Left kidney (tissue), 1 donor: ENCODE measurements at regions not wholly inside any gene's neighbourhood (a gene's known extent, or its start where the extent isn't known, plus 50 kb on each side); places are given as distances from the start of the nearest gene placed in this dataset.
"Not testable (repeated sequence)": the region's sequence is repeated elsewhere in the genome, so short reads cannot be mapped to it uniquely, and the experiment has no call there.

Source experiments
- DNase-seq: peaks from one replicate; pipeline ENCODE4 v3.0.0-alpha.2; 2013

DNA sequence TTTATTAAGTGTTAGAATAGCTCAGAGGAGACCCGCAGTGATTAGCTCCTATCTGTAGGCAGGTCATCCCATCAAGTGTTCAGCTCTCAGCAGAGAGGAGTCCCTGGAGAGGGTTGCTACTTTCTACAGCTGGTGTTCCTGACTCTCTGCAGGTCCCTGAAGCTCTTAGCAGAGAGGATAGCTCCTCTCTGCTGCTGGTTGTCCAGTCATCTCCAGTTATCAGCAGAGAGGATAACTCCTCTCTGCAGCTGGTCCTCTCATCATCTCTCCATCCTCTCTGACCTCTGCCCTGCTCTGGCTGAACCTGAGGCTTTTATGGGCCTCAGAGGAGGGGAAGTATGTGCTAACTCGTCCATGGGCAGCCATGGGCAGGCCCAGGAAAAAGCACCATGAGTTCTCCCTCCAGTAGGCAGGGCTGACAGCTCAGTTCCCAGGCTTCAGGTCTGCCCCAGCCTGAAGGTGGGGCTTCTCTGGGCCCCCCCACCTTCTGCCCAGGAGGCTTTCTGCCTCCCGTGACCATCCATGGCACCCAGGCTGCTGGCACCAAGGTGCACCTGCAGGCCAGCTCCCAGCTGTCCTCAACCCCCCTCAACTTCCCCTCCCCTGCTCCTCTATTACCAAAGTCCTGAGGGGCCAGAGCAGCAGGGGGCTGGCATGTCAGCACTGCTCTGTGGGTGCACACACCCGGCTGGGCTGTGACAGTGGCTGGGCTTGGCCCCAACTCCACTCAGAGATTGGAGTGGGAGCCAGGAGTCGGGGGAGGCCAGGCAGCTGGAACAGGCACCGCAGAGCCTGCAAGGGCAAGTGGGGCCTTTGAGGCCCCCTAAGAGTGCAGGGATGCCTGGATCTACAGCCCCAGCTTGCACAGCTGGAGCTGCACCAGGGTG, 98.9 kb upstream of the FRMD4B start:
- DNase-seq, result no peak

DNA sequence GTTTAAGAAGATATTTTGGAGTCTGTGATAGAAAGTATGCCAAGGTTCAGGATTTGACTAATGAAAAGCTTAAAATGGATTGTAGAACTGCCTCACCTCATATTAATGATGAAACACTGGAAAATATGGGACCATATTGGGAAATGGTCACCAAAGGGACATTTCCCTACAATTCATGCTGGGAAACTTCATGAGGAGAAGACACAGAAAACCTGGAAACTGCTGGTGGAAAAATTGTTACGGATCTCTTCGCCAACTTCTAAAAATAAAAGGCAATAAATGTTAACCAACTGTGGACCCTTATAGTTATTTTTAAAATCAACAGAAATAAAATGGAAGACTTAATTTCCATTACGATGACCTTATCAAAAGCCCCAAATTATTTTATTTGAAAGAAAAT, 97.6 kb upstream of the FRMD4B start:
- DNase-seq, result no peak

DNA sequence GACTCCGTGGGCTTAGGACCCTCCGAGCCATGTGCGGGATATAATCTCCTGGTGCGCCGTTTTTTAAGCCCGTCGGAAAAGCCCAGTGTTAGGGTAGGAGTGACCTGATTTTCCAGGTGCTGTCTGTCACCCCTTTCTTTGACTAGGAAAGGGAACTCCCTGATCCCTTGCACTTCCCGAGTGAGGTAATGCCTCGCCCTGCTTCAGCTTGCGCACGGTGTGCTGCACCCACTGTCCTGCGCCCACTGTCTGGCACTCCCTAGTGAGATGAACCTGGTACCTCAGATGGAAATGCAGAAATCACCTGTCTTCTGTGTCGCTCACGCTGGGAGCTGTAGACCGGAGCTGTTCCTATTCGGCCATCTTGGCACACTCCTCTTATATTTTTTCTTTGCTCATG, 95.1 kb upstream of the FRMD4B start:
- DNase-seq, result not testable (repeated sequence)

DNA sequence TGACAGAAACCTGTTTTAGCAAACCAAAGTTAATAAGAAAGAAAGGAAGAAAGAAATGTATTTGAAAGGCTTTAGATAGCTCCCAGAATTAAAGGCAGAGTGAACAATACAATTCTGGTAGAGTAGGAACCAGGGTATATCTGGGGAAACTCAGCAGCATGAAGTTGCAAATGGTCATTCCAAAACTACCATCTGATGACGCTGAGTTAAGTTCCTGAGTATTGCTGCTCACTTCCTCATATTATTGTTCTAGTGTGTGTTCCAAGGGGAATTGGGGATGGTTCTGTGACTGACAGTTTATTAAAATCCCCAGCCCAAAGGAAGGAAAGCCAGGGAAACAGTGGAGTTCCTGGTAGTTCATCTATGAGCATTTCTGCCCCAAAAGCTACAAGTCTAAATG, 88.3 kb upstream of the FRMD4B start:
- no peak for DNase-seq

DNA sequence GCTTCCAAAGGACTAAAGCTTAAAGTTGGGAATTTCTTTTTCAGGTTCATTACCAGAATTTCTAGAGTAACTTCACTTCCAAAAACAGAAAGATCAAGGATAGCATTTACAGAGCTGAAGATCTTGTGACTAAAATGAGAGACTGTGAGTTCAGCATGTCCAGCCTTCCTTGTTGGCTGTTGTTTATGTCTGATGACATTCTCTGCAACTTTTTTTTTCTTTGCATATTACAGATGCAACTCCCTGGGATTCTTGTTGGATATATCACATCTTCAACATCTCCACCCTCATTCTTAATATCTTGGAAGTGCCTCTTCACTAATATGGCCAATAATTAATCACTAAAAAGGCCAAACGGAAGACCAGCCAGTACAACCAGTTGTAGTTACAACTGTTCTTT, 86.2 kb upstream of the FRMD4B start:
- no peak for DNase-seq

DNA sequence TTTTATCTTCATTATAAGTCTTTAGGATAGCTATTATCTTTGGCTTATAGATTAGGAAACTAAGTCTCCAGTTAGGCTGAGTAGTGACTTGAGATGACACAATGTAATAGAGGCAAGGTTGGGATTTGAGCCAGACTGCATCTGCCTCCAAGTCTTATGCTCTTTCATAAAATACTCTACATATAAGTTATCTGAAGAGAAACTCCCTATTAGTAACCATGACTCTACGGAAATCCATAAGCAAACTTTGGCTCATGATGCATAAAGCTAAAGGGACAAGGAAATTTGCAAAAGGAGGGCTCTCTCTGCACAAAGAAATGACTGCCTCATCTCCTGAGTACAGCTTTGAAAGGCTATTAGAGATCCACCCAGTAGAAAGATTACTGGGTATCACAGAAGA, 77.6 kb upstream of the FRMD4B start:
- no peak for DNase-seq

DNA sequence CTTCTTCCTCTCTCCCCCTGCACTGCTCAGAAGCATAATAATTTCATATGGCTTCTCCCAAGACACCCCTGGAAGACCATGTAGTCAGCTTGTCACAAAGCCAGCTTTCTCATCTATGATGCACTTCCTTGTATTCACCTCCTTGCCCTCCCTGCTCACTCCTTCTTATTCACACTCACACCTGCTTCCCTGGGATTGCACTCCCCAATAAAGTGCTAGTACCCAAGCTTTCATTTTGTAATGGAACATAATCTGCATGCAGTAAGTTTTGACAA, 76.9 kb upstream of the FRMD4B start:
- no peak for DNase-seq

DNA sequence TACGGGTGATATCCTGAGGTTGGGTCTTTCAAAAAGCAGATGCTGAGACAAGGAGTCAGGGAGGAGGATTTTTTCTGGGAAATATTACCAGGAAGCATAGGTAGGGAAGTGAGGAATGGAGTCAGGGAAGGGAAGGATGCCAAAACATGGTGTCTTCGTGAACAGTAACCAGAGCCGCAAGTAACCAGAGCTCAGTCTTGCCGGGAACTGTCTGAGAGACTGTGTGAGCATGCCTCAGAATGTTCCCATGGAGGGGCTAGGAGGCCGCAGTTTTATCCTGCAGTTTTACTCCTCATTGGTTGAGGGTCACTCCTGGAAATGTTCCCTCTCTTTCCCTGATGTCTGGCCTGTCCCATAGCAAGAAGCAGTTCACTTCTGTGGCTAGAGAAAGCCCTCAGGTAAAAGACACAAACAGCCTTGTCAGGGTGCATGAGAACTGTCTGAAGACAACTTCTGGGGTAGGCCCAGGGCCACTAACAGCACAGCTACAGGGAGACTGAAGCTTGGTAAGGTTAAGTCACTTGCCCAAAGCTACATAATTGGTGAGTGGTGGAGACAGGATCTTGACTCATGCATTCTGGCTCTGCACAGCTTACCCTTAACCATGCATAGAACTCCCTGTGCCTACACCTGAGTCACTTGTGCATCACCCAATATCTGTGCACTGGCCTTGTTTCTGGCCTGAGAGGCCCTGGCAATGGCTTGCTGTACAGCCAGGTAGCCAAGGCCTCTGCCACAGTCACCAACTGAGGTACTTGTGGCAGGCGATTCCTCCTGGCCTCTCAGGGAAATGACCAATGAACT, 76.3 kb upstream of the FRMD4B start:
- no peak for DNase-seq

DNA sequence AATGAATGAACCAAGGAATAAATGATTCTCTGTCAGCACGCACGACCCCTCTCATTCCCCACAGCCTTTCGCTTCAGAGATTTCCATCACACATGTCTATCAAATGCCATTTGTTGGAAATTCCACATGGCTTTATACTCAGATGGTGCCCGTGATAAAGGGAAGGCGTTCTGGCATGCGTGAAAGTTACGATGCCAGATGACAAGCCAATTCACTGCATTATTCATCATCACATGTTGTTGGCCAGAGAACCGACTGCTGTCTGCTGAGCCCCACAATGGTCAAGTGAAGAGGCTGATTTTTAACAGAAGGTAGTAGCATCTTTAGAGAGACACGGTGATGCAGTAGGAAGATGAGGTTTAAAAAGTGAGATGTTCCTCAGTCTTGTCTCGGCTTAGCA, 74.1 kb upstream of the FRMD4B start:
- DNase-seq, result no peak

DNA sequence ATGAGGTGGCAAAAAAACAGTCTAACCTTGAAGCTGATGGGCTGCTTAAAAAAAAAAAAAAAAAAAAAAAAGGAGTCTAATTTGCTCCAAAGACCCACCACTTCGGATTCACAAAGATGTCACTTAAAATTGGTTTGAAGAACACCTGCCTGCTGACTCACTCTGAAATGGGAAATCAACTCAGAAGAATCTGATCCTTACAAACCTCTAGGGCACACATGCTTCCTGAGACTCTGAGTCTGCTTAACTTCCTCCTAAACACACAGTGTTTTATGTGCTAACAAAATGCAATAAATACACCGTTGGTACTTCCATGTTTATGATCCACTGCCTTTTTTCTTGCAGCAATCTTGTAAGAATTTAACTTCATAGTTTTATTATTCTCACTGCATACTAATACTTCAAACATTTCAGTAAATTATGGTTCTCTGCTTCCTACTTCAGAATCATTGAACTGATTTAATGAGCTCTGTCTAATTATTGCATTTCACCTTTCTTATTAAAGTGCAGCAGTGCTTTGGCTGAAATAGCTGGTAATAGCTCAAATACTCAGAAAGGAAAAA, 73.0 kb upstream of the FRMD4B start:
- no peak for DNase-seq

DNA sequence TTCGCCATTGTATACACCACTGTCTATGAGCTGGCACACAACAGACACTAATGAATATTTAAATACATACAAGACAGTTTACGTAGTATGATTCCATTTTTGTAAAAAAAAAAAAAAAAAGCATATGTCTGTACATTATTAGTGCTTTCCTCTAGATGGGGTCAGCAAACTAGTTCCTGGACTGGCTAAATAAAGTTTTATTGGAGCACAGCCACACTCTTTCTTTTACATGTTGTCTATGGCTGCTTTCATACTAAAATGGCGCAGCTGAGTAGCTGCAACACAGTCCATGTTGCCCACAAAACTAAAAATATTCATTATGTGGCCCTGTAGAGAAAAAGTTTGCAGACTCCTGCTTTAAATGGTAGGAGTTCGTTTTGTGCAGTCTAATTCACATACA, 70.7 kb upstream of the FRMD4B start:
- no peak for DNase-seq

DNA sequence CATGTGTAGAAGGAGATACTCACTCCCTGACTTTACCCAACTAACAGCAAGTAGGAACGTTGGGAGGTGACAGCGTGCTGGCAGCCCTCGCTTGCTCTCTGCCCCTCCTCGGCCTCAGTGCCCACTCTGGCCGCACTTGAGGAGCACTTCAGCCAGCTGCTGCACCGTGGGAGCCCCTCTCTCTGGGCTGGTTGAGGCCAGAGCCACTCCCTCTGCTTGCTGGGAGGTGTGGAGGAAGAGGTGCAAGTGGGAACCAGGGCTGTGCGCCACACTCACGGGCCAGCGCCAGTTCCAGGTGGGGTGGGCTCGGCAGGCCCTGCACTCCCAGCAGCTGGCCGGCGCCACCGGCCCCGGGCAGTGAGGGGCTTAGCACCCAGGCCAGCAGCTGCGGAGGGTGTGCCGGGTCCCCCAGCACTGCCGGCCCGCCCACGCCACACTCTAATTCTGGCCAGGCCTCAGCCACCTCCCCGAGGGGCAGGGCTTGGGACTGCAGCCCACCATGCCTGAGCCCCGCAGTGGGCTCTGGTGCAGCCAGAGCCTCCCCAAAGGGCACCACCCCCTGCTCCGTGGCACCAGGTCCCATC, 68.4 kb upstream of the FRMD4B start:
- DNase-seq, result no peak

DNA sequence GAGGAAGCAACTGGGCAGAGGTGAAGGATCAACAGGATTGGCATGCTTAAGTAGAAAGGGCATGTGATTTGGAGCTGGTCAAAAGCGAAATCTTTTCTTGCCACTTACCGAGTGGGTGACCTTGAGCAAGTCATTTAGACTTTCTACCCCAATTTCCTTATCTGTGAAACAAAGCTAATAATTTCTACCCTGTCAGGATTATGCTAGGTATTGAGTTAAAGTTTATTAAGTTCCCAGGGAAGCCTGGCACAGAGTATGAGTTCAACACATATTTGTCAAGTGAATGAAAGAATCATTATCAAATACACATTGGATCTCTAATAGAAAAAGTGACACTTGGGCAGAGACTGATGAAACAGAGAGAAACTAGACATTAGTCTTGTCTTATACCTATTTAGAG, 66.4 kb upstream of the FRMD4B start:
- no peak for DNase-seq

DNA sequence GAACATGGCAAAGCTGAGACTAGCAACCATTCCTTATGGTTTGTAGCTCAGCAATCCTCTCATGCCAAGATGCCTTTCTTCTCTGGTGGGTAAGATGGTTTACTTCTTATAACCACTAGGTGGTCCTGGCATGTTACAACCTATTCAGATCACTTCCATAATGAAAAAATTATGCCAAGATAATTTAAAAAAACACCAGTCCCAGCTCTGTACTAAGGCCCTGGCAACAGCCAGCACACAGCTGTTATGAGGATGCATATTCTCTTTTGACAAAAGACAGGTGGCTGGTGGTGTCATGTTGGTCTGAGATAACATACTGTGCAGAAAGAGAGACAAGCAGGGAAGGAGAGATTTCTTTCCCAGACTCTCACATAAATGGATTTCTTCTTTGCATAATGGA, 65.7 kb upstream of the FRMD4B start:
- DNase-seq, result no peak

DNA sequence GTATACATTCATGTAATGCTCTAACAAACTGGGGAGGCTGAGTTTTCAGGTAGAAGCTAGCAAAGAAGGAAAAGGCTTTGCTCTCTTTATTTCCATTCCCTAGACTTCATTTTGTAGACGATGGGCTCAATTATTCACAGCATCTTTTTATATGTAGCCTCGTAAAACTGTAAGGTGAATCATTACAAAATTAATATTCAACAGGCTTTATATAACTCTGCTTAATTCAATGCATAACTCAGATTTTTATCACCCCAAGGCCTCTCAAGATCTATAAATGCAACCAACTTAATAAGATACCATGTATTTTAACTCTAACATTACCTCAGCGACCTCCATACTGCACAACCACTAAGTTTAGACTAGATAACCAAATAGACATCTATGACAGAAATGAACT, 63.0 kb upstream of the FRMD4B start:
- no peak for DNase-seq

DNA sequence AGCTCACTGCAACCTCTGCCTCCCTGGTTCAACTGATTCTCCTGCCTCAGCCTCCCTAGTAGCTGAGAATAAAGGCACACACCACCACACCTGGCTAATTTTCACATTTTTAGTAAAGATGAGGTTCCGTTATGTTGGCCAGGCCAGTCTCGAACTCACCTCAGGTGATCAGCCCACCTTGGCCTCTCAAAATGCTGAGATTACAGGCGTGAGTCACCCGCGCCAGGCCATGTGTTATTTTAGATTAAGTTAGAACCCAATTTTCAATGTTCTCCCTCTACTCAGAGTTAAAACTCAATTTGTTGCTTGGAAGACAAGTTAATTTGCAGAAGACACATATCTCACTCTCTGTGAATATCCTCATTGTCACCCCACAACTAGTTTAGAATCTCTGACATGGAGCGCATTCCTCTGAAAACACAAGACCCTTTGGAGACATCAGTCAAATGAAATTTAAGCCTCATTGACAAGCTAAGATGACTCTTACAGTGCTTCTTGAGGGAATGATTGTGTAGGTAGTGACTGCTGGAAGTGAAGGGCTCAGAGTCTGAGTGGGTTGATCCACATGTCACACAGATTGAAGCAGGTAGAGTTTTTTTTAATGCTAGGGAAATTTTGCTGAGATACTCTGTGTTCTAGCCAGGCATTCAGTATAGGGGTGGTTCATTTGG, 60.6 kb upstream of the FRMD4B start:
- no peak for DNase-seq

DNA sequence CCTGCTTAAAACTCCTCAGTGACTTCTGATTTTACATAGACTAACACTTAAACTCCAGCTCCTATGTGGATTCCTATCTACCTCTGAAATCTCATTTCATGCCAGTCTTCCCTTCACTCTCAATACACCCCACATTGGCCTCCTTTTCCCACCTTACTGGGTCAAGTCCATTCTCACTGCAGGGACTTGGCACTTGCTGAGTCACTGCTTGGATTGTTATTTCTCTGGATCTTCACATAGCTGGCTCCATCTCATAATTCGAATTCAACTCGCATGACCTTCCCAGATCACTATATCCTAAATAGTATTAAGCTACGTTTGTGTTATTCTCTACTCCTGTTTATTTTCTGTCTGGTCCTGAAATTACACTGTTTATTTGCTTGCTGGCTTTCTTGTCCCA, 59.6 kb upstream of the FRMD4B start:
- DNase-seq, result no peak

DNA sequence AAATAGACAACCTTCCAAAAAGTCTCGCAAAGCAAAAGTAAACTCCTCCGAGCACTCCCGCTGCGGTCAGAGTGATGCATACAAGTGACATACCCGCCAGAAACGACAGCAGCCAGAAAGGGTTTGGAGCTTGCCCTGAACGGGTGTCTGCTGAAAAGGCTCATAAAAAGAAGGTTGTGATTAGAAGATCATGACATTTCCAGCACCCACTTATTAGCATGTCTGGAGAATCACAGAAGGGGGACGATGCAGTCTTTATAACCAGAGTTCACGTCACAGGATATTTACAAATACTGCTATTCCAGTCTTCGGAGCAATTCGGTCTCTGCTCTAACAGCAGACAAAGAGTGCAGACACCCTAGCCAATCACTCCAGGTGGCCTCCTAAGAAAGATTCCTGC, 59.1 kb upstream of the FRMD4B start:
- DNase-seq, result no peak

DNA sequence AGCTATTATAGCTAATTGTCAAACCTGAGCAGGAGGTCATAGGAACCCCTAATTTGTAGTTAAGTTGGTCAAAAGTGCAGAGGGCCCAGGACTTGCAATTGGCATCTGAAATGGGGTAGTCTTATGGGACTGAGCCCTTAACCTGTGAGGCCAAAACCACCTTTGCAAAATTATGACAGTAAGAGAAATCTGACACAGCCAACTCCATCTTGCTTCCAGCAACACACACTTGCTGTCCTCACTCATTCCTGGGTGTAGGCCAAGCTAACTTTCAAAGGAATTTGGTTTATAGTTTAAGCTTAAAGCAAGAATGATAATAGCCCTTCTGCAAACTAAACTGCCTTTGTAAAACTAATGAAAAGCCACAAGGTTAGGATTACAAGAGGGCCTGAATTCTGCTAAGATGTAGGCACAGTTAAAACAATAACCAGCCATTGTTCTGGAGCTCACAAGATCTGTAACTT, 57.6 kb upstream of the FRMD4B start:
- DNase-seq, result no peak

DNA sequence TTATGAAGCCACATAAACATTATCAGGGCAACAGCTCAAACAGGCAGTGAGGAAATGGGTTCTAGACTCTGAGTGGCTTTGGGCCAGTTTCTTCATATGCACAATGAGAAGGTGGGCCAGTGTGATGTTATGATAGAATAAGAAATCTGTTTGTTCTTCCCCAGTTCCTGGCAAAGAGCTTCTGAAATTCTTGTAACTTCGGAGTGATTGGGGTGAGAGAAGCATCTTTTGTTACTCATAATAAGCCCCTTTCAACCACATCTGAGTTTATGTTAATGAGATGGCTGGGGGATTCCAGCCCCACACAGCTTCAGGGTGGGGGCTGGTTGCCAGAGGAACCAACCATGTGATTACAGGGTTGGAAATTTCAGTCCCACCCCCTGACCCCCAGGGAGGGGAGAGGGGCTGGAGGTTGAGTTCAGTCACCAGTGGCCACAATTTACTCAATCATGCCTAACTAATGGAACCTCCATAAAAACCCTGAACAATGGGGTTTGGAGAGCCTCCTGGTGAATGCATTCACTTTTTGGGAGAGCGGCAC, 57.0 kb upstream of the FRMD4B start:
- no peak for DNase-seq

DNA sequence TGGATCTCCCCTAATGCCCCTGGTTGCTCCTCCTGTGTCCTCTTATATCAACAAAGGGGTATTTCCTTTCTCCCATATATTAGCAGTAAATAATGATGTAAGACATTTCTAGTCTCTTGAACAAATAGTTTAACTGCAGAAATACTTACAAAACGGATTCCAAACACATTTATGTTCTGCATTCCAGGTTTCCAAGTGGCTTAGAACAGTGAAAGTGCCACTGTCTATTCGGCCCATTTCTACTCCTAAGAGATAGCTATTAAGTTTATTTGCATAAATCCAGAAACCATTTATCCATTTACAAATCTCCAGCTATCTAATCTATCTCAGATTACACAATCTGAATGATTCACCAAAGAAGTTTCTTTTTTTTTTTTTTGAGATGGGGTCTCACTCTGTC, 55.8 kb upstream of the FRMD4B start:
- DNase-seq, result no peak

DNA sequence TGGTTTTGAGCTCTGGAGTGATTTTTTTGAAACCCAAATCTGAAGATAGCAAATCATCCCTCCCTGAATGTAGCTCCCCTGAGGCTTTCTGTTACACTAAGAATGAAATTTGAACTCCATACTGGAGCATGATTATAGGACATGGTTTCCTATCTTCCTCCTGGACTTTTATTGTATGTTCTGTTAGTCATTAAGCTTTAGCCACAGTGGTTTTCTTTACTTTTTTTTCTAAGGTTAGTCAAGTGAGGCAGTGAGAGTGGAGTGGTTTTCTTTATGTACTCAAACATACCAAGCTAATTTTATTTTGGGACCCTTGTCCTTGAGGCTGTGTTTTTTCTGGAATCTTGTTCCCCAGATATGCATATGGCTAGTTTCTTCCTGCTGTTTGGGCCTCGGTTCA, 55.2 kb upstream of the FRMD4B start:
- DNase-seq, result no peak
